Liver (tissue), 8 donors: ENCODE measurements at regions not wholly inside any gene's neighbourhood (a gene's known extent, or its start where the extent isn't known, plus 50 kb on each side); places are given as distances from the start of the nearest gene placed in this dataset.

Source experiments
- DNase-seq: peaks from one replicate; pipeline ENCODE4 v3.0.0-alpha.2; 2017; ENCODE audit warnings: low spot score
- H3K27ac ChIP-seq, 2 donors: one replicate each; pipeline ENCODE4 v1.7.0; 2013; ENCODE audit warnings: inconsistent platforms in 2 of 2, low read length in 2 of 2, control low read depth in 1 of 2, low read depth in 1 of 2, mild to moderate bottlenecking in 1 of 2
- H3K27me3 ChIP-seq, 4 donors: one replicate each; pipeline versions ENCODE4 v1.6.1 to v1.7.0; 2013; ENCODE audit warnings: low read length in 3 of 4, inconsistent platforms in 1 of 4, mild to moderate bottlenecking in 1 of 4, moderate library complexity in 1 of 4; ENCODE audit not compliant: control insufficient read depth in 4 of 4, insufficient read depth in 4 of 4
- H3K36me3 ChIP-seq, 4 donors: one replicate each; pipeline versions ENCODE4 v1.6.1 to v1.7.0; 2013; ENCODE audit warnings: low read length in 3 of 4, mild to moderate bottlenecking in 3 of 4, low read depth in 1 of 4, moderate library complexity in 1 of 4; ENCODE audit not compliant: control insufficient read depth in 4 of 4, insufficient read depth in 3 of 4
- H3K4me1 ChIP-seq, 4 donors: one replicate each; pipeline versions ENCODE4 v1.6.1 to v1.7.0; 2013; ENCODE audit warnings: low read length in 3 of 4, mild to moderate bottlenecking in 3 of 4, moderate library complexity in 1 of 4; ENCODE audit not compliant: control insufficient read depth in 4 of 4, insufficient read depth in 4 of 4
- H3K4me3 ChIP-seq, 3 donors: one replicate each; pipeline versions ENCODE4 v1.6.1 to v1.7.0; 2013; ENCODE audit warnings: low read length in 3 of 3, control low read depth in 1 of 3, low read depth in 1 of 3, mild to moderate bottlenecking in 1 of 3
- H3K9ac ChIP-seq, 2 donors: one replicate each; pipeline ENCODE4 v1.7.0; 2013; ENCODE audit warnings: low read length in 2 of 2, mild to moderate bottlenecking in 2 of 2, moderate library complexity in 2 of 2, control low read depth in 1 of 2, low read depth in 1 of 2
- H3K9me3 ChIP-seq, 4 donors: one replicate each; pipeline versions ENCODE4 v1.6.1 to v1.7.0; 2013; ENCODE audit warnings: low read length in 3 of 4; ENCODE audit not compliant: control insufficient read depth in 4 of 4
- CTCF ChIP-seq: fragments of 150-350 bp; IDR thresholded peaks from 2 replicates; pipeline ENCODE4 v1.5.1; 2017; ENCODE audit warnings: improper control_type of control experiment, low read depth, low read length; ENCODE audit not compliant: missing input control
- EGR1 ChIP-seq, 2 donors: IDR thresholded peaks; 2 replicates each; pipeline ENCODE4 v1.6.1; 2016 to 2018; ENCODE audit warnings: antibody characterized with exemption in 2 of 2, low read depth in 2 of 2
- FOXA1 ChIP-seq: IDR thresholded peaks from 2 replicates; pipeline ENCODE4 v1.6.1; 2016; ENCODE audit warnings: antibody characterized with exemption
- FOXA2 ChIP-seq: IDR thresholded peaks from 2 replicates; pipeline ENCODE4 v1.6.1; 2016; ENCODE audit warnings: antibody characterized with exemption
- GABPA ChIP-seq, 2 donors: IDR thresholded peaks in 1 of 2; conservative IDR thresholded peaks in 1 of 2; 2 replicates each; pipeline ENCODE4 v1.6.1; 2016; ENCODE audit warnings: antibody characterized with exemption in 2 of 2, mild to moderate bottlenecking in 1 of 2, moderate library complexity in 1 of 2
- HNF4A ChIP-seq, 2 donors: conservative IDR thresholded peaks; 2 replicates each; pipeline ENCODE4 v1.6.1; 2016; ENCODE audit warnings: antibody characterized with exemption in 2 of 2, mild to moderate bottlenecking in 2 of 2
- HNF4G ChIP-seq: IDR thresholded peaks from 2 replicates; pipeline ENCODE4 v1.6.1; 2016; ENCODE audit warnings: antibody characterized with exemption
- JUND ChIP-seq, 2 donors: IDR thresholded peaks; 2 replicates each; pipeline ENCODE4 v1.6.1; 2016; ENCODE audit warnings: antibody characterized with exemption in 2 of 2
- NR2F2 ChIP-seq: IDR thresholded peaks from 2 replicates; pipeline ENCODE4 v1.6.1; 2016; ENCODE audit warnings: antibody characterized with exemption
- RAD21 ChIP-seq, 2 donors: IDR thresholded peaks; 2 replicates each; pipeline ENCODE4 v1.6.1; 2016; ENCODE audit warnings: antibody characterized with exemption in 2 of 2, mild to moderate bottlenecking in 2 of 2
- RXRA ChIP-seq, 2 donors: IDR thresholded peaks; 2 replicates each; pipeline ENCODE4 v1.6.1; 2017 to 2018; ENCODE audit warnings: antibody characterized with exemption in 2 of 2, mild to moderate bottlenecking in 1 of 2
- SP1 ChIP-seq: IDR thresholded peaks from 2 replicates; pipeline ENCODE4 v1.6.1; 2018; ENCODE audit warnings: antibody characterized with exemption, mild to moderate bottlenecking
- TAF1 ChIP-seq: conservative IDR thresholded peaks from 2 replicates; pipeline ENCODE4 v1.6.1; 2016; ENCODE audit warnings: antibody characterized with exemption, mild to moderate bottlenecking
- YY1 ChIP-seq: IDR thresholded peaks from 2 replicates; pipeline ENCODE4 v1.6.1; 2016; ENCODE audit warnings: antibody characterized with exemption, mild to moderate bottlenecking
- whole genome bisulfite sequencing: extraction: QIAGEN DNeasy Blood & Tissue Kit; methylation state at CpG from one replicate; pipeline ENCODE4 v1.1.7; 2013; 5-methylcytosine and 5-hydroxymethylcytosine counted together
- TF ChIP-seq, protein P1 (sequence below): IDR thresholded peaks from 2 replicates; pipeline ENCODE4 v1.6.1; 2016; ENCODE audit warnings: antibody characterized with exemption
- TF ChIP-seq, protein P2 (sequence below): IDR thresholded peaks from 2 replicates; pipeline ENCODE4 v1.6.1; 2016; ENCODE audit warnings: antibody characterized with exemption
- TF ChIP-seq, protein P3 (sequence below): IDR thresholded peaks from 2 replicates; pipeline ENCODE4 v1.6.1; 2016; ENCODE audit warnings: antibody characterized with exemption
- TF ChIP-seq, protein P4 (sequence below): IDR thresholded peaks from 2 replicates; pipeline ENCODE4 v1.6.1; 2016; ENCODE audit warnings: antibody characterized with exemption, mild to moderate bottlenecking
- donor health status: healthy.
- donor health status: healthy.
- donor health status: healthy.
- donor health status: healthy.
- donor health status: healthy.

DNA sequence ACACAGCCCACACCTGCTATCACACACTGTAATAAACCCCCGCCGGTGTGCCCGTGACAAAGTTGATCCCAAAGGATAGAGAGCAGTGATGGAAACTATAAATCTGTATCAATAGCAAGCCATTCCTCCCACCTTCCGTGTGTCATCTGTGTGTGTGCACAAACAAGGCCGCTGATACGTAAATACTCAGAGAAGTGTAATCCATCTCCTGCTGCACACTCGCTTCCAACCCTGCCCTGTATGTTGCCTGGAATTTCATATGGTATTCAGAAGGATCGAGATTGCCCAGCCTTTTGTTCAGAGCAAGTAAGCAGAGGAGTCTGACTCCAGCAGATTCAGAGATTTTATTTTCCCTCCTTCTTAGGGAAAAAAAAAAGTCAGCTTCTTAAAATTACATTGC lies 581.1 kb upstream of the ZFHX3 start:
- Histone ChIP-seq H3K4me3 (no peak overlapping the region), H3K36me3 (no peaks in the 10 kb centered on the region), H3K27ac (no peak overlapping the region), H3K9ac (no peak overlapping the region), H3K9me3 (no peaks in the 10 kb centered on the region), H3K27me3 (no peaks in the 10 kb centered on the region), H3K4me1 (no peaks in the 10 kb centered on the region)
- DNase-seq: no peak
- WGBS: 76% methylated on average over 8 of the region's 8 CpGs
- TF ChIP-seq JUND (IDR thresholded peaks at IDR 0.05) (no peak), YY1 (no peak), EGR1 (IDR thresholded peaks at IDR 0.05; ENCODE audit: low read depth in 2 of 2) (no peak), GABPA (IDR thresholded peaks at IDR 0.05 in 1 of 2, conservative IDR thresholded peaks at IDR 0.05 in 1 of 2) (no peak), FOXA2 (no peak), TAF1 (no peak), HNF4A (conservative IDR thresholded peaks at IDR 0.05) (no peak), NR2F2 (no peak), FOXA1 (no peak), SP1 (no peak), RXRA (IDR thresholded peaks at IDR 0.05) (no peak), CTCF (no peak), RAD21 (IDR thresholded peaks at IDR 0.05) (no peak), HNF4G (no peak)
- TF ChIP-seq, protein P1, sequence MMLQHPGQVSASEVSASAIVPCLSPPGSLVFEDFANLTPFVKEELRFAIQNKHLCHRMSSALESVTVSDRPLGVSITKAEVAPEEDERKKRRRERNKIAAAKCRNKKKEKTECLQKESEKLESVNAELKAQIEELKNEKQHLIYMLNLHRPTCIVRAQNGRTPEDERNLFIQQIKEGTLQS: no peak
- TF ChIP-seq, protein P2, sequence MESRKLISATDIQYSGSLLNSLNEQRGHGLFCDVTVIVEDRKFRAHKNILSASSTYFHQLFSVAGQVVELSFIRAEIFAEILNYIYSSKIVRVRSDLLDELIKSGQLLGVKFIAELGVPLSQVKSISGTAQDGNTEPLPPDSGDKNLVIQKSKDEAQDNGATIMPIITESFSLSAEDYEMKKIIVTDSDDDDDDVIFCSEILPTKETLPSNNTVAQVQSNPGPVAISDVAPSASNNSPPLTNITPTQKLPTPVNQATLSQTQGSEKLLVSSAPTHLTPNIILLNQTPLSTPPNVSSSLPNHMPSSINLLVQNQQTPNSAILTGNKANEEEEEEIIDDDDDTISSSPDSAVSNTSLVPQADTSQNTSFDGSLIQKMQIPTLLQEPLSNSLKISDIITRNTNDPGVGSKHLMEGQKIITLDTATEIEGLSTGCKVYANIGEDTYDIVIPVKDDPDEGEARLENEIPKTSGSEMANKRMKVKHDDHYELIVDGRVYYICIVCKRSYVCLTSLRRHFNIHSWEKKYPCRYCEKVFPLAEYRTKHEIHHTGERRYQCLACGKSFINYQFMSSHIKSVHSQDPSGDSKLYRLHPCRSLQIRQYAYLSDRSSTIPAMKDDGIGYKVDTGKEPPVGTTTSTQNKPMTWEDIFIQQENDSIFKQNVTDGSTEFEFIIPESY: no peak
- TF ChIP-seq, protein P3, sequence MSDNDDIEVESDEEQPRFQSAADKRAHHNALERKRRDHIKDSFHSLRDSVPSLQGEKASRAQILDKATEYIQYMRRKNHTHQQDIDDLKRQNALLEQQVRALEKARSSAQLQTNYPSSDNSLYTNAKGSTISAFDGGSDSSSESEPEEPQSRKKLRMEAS: no peak

DNA sequence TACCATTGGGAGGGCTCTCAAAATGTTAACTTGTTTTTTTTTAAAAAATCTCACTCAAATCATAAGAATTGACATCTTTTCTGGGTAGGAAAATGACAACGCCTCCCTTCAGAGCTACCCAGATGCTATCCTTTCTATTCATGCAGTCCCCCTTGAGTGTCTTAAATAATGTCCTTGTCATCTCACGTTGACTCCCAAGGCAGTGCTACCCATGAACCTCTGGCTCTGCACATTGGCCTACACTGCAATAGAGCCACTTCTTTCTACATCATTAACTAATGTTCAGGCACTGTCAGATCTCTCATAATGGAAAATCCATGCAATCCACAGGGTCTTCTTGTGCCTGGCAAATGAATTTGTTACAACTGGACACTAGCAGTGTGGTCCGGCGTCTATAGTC lies 569.8 kb upstream of the ZFHX3 start:
- Histone ChIP-seq H3K4me3 (no peak overlapping the region), H3K9me3 (no peaks in the 10 kb centered on the region), H3K4me1 (no peaks in the 10 kb centered on the region), H3K27me3 (peaks cover 0 to 12% (median 0%) of the 10 kb centered on the region in 4 donors), H3K27ac (no peak overlapping the region), H3K36me3 (no peaks in the 10 kb centered on the region), H3K9ac (no peak overlapping the region)
- no peak for DNase-seq
- WGBS: 81% methylated on average over 4 of the region's 4 CpGs
- no peak for TF ChIP-seq HNF4G
- no peak for TF ChIP-seq CTCF
- no peak for TF ChIP-seq NR2F2
- TF ChIP-seq HNF4A (conservative IDR thresholded peaks at IDR 0.05): no peak
- no peak for TF ChIP-seq EGR1 (IDR thresholded peaks at IDR 0.05; ENCODE audit: low read depth in 2 of 2)
- TF ChIP-seq YY1: no peak
- TF ChIP-seq, protein P3: no peak
- TF ChIP-seq FOXA2: no peak
- TF ChIP-seq, protein P2: no peak
- TF ChIP-seq RXRA (IDR thresholded peaks at IDR 0.05): no peak
- TF ChIP-seq, protein P1: no peak
- TF ChIP-seq JUND (IDR thresholded peaks at IDR 0.05): no peak
- TF ChIP-seq GABPA (IDR thresholded peaks at IDR 0.05 in 1 of 2, conservative IDR thresholded peaks at IDR 0.05 in 1 of 2): no peak
- TF ChIP-seq TAF1: no peak
- TF ChIP-seq, protein P4, sequence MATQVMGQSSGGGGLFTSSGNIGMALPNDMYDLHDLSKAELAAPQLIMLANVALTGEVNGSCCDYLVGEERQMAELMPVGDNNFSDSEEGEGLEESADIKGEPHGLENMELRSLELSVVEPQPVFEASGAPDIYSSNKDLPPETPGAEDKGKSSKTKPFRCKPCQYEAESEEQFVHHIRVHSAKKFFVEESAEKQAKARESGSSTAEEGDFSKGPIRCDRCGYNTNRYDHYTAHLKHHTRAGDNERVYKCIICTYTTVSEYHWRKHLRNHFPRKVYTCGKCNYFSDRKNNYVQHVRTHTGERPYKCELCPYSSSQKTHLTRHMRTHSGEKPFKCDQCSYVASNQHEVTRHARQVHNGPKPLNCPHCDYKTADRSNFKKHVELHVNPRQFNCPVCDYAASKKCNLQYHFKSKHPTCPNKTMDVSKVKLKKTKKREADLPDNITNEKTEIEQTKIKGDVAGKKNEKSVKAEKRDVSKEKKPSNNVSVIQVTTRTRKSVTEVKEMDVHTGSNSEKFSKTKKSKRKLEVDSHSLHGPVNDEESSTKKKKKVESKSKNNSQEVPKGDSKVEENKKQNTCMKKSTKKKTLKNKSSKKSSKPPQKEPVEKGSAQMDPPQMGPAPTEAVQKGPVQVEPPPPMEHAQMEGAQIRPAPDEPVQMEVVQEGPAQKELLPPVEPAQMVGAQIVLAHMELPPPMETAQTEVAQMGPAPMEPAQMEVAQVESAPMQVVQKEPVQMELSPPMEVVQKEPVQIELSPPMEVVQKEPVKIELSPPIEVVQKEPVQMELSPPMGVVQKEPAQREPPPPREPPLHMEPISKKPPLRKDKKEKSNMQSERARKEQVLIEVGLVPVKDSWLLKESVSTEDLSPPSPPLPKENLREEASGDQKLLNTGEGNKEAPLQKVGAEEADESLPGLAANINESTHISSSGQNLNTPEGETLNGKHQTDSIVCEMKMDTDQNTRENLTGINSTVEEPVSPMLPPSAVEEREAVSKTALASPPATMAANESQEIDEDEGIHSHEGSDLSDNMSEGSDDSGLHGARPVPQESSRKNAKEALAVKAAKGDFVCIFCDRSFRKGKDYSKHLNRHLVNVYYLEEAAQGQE: no peak
- no peak for TF ChIP-seq RAD21 (IDR thresholded peaks at IDR 0.05)
- no peak for TF ChIP-seq SP1
